ENCODE measurements at regions not wholly inside any gene's neighbourhood (a gene's known extent, or its start where the extent isn't known, plus 50 kb on each side); places are given as distances from the start of the nearest gene placed in this dataset.

DNA sequence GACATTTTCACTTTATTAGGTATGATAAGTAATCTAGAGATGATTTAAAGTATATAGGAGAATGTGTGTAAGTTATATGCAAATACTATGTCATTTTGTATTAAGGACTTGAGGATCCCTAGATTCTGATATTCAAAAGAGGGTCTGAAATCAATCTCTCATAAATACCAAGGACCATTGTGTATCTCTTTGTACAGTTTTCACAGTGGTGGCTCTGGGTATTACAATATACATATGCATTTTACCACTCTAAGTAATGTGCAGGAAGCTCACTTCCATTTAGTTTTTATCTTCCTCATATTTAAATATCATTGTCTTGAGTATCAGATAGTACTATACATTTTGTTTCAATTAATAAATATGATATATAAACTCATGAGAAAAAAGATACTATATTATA is 862.6 kb upstream of the PCDH20 start:
- TF ChIP-seq TAF1 (conservative IDR thresholded peaks at IDR 0.05) (no peak), YY1 (IDR thresholded peaks at IDR 0.05) (no peak), FOXA1 (IDR thresholded peaks at IDR 0.05) (no peak), GABPA (IDR thresholded peaks at IDR 0.05 in 1 of 2, conservative IDR thresholded peaks at IDR 0.05 in 1 of 2) (no peak), EGR1 (IDR thresholded peaks at IDR 0.05; ENCODE audit: low read depth in 2 of 2) (no peak), SP1 (IDR thresholded peaks at IDR 0.05) (no peak), HNF4A (conservative IDR thresholded peaks at IDR 0.05) (no peak)
- TF ChIP-seq, protein P1, sequence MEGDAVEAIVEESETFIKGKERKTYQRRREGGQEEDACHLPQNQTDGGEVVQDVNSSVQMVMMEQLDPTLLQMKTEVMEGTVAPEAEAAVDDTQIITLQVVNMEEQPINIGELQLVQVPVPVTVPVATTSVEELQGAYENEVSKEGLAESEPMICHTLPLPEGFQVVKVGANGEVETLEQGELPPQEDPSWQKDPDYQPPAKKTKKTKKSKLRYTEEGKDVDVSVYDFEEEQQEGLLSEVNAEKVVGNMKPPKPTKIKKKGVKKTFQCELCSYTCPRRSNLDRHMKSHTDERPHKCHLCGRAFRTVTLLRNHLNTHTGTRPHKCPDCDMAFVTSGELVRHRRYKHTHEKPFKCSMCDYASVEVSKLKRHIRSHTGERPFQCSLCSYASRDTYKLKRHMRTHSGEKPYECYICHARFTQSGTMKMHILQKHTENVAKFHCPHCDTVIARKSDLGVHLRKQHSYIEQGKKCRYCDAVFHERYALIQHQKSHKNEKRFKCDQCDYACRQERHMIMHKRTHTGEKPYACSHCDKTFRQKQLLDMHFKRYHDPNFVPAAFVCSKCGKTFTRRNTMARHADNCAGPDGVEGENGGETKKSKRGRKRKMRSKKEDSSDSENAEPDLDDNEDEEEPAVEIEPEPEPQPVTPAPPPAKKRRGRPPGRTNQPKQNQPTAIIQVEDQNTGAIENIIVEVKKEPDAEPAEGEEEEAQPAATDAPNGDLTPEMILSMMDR (IDR thresholded peaks at IDR 0.05; ENCODE audit: low read depth, low read length, missing input control): no peak
- TF ChIP-seq, protein P2, sequence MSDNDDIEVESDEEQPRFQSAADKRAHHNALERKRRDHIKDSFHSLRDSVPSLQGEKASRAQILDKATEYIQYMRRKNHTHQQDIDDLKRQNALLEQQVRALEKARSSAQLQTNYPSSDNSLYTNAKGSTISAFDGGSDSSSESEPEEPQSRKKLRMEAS (IDR thresholded peaks at IDR 0.05): no peak
- TF ChIP-seq, protein P3, sequence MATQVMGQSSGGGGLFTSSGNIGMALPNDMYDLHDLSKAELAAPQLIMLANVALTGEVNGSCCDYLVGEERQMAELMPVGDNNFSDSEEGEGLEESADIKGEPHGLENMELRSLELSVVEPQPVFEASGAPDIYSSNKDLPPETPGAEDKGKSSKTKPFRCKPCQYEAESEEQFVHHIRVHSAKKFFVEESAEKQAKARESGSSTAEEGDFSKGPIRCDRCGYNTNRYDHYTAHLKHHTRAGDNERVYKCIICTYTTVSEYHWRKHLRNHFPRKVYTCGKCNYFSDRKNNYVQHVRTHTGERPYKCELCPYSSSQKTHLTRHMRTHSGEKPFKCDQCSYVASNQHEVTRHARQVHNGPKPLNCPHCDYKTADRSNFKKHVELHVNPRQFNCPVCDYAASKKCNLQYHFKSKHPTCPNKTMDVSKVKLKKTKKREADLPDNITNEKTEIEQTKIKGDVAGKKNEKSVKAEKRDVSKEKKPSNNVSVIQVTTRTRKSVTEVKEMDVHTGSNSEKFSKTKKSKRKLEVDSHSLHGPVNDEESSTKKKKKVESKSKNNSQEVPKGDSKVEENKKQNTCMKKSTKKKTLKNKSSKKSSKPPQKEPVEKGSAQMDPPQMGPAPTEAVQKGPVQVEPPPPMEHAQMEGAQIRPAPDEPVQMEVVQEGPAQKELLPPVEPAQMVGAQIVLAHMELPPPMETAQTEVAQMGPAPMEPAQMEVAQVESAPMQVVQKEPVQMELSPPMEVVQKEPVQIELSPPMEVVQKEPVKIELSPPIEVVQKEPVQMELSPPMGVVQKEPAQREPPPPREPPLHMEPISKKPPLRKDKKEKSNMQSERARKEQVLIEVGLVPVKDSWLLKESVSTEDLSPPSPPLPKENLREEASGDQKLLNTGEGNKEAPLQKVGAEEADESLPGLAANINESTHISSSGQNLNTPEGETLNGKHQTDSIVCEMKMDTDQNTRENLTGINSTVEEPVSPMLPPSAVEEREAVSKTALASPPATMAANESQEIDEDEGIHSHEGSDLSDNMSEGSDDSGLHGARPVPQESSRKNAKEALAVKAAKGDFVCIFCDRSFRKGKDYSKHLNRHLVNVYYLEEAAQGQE (IDR thresholded peaks at IDR 0.05): no peak
- TF ChIP-seq, protein P4, sequence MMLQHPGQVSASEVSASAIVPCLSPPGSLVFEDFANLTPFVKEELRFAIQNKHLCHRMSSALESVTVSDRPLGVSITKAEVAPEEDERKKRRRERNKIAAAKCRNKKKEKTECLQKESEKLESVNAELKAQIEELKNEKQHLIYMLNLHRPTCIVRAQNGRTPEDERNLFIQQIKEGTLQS (IDR thresholded peaks at IDR 0.05): no peak

Data from liver (tissue), 3 donors.